BE2C (cell line): ENCODE measurements at regions not wholly inside any gene's neighbourhood (a gene's known extent, or its start where the extent isn't known, plus 50 kb on each side); places are given as distances from the start of the nearest gene placed in this dataset.

Experiments used
- DNase-seq: peaks from one replicate; pipeline ENCODE4 v3.0.0-alpha.2; 2020
- H3K27me3 ChIP-seq: fragments of 250-450 bp; sonication (Bioruptor Pico); 2 replicates; pipeline ENCODE4 v1.5.1; 2020; ENCODE audit warnings: mild to moderate bottlenecking
- H3K36me3 ChIP-seq: fragments of 250-450 bp; sonication (Bioruptor Pico); 2 replicates; pipeline ENCODE4 v1.5.1; 2020; ENCODE audit warnings: mild to moderate bottlenecking
- H3K4me1 ChIP-seq: fragments of 250-450 bp; sonication (Bioruptor Pico); 2 replicates; pipeline ENCODE4 v1.5.1; 2020
- H3K4me3 ChIP-seq: 2 replicates; pipeline ENCODE4 v1.5.1; 2011; ENCODE audit warnings: low read depth, low read length
- H3K9me3 ChIP-seq: fragments of 250-450 bp; sonication (Bioruptor Pico); 2 replicates; pipeline ENCODE4 v1.5.1; 2020
- CTCF ChIP-seq: IDR thresholded peaks from 2 replicates; pipeline ENCODE4 v1.5.1; 2012; ENCODE audit warnings: mild to moderate bottlenecking, low read depth, low read length

- Histone ChIP-seq H3K4me1 (peaks cover 6% of the 10 kb centered on the region), H3K4me3 (no peak overlapping the region), H3K36me3 (no peaks in the 10 kb centered on the region), H3K27me3 (no peaks in the 10 kb centered on the region), H3K9me3 (no peaks in the 10 kb centered on the region)
- DNase-seq: no peak
- no peak for TF ChIP-seq CTCF
These were observed 223.7 kb upstream of the CSF3R start for GRCh38 chr1:36706416-36706815.

- peak; percentile 47 for TF ChIP-seq CTCF
- Histone ChIP-seq H3K4me3 (no peak overlapping the region), H3K9me3 (no peaks in the 10 kb centered on the region), H3K27me3 (no peaks in the 10 kb centered on the region), H3K4me1 (peaks cover 6% of the 10 kb centered on the region), H3K36me3 (no peaks in the 10 kb centered on the region)
- peak; percentile 63 for DNase-seq
These were observed 222.9 kb upstream of the CSF3R start for GRCh38 chr1:36705629-36706028.

DNA sequence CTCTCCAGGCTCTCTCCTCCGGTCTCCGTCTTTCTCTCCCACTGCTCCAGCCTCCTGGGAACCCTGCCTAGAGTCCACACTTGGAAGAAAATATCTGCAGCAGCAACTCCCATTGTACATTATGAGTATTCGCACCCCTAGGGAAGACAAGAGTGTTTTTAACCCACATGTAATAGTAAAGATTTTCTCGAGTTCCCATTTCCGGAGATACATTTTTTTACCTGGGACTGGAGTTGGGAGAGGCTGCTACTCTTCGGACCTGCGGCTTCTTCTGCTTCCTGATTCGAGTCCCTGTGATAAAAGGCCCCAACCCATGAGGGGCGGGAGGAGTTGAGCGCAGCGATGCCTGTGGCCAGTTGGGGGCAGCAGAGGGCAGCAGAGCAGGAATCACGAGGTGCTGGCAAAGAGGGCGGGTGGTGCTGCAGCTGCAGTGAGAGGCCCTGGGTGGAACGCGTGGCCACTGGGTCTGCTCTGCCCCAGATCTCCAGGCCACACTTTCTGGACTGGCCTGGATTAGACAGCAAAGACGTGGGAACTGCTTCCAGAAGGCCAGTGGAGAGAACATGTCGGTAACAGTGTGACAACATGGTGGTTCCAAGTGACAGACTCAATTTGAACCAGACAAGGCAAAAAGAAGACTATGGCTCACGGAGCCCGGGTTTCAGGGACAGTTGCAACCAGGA is 221.0 kb upstream of the CSF3R start:
- Histone ChIP-seq H3K36me3 (no peaks in the 10 kb centered on the region), H3K27me3 (no peaks in the 10 kb centered on the region), H3K9me3 (no peaks in the 10 kb centered on the region), H3K4me1 (peaks cover 6% of the 10 kb centered on the region), H3K4me3 (no peak overlapping the region)
- DNase-seq: peak; percentile 83
- peak; percentile 83 for TF ChIP-seq CTCF

DNA sequence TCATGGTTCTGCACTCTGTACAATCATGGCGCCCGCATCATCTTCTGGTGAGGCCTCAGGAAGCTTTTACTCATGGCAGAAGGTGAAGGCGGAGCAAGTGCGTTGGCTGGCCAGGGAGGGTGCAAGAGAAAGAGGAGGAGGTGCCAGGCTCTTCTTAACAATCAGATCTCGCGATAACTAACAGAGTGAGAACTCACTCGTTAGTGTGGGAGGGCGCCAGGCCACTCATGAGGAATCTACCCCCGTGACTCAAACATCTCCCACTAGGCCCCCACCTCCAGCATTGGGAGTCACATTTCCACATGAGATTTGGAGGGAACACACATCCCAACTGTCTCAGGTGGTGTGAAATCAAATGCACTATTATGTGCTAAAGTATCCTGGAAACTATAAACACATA is 220.2 kb upstream of the CSF3R start:
- no peak for DNase-seq
- Histone ChIP-seq H3K27me3 (no peaks in the 10 kb centered on the region), H3K9me3 (no peaks in the 10 kb centered on the region), H3K36me3 (no peaks in the 10 kb centered on the region), H3K4me3 (no peak overlapping the region), H3K4me1 (peaks cover 6% of the 10 kb centered on the region)
- no peak for TF ChIP-seq CTCF

GRCh38 chr1:36699113-36699911 is 216.6 kb upstream of the CSF3R start:
- TF ChIP-seq CTCF: no peak
- H3K36me3 ChIP-seq: no peaks in the 10 kb centered on the region
- no peak for DNase-seq

GRCh38 chr1:36697836-36698605 is 215.3 kb upstream of the CSF3R start:
- Histone ChIP-seq H3K36me3 (no peaks in the 10 kb centered on the region), H3K4me3 (no peak overlapping the region), H3K4me1 (no peaks in the 10 kb centered on the region)

More at GRCh38 chr1:36699113-36699911, 216.6 kb upstream of the CSF3R start:
- Histone ChIP-seq H3K4me3 (no peak overlapping the region), H3K9me3 (no peaks in the 10 kb centered on the region), H3K27me3 (no peaks in the 10 kb centered on the region), H3K4me1 (peaks cover 5% of the 10 kb centered on the region)

More at GRCh38 chr1:36697836-36698605, 215.3 kb upstream of the CSF3R start:
- no peak for TF ChIP-seq CTCF
- DNase-seq: no peak
- Histone ChIP-seq H3K27me3 (no peaks in the 10 kb centered on the region), H3K9me3 (no peaks in the 10 kb centered on the region)
